RWPE2 (cell line): ENCODE measurements at regions not wholly inside any gene's neighbourhood (a gene's known extent, or its start where the extent isn't known, plus 50 kb on each side); places are given as distances from the start of the nearest gene placed in this dataset.

Source experiments
- ATAC-seq: fragments of 200-7000 bp; cut with Tn5 transposase; 3 replicates; pipeline ENCODE4 v1.9.1; 2021; ENCODE audit warnings: low read depth
- DNase-seq: peaks from one replicate; pipeline ENCODE4 v3.0.0-alpha.2; 2020; ENCODE audit warnings: low spot score
- H3K27ac ChIP-seq: fragments of 450-650 bp; 2 replicates; pipeline ENCODE4 v1.5.1; 2017; ENCODE audit warnings: mild to moderate bottlenecking; ENCODE audit not compliant: poor library complexity, severe bottlenecking
- H3K27me3 ChIP-seq: fragments of 250-450 bp; sonication (Bioruptor Pico); 2 replicates; pipeline ENCODE4 v1.5.1; 2021; ENCODE audit warnings: mild to moderate bottlenecking, moderate library complexity; ENCODE audit not compliant: insufficient read depth, poor library complexity, severe bottlenecking
- H3K36me3 ChIP-seq: fragments of 250-450 bp; sonication (Bioruptor Pico); 2 replicates; pipeline ENCODE4 v1.5.1; 2020; ENCODE audit warnings: low read depth, mild to moderate bottlenecking, moderate library complexity
- H3K4me1 ChIP-seq: fragments of 250-450 bp; sonication (Bioruptor Pico); 2 replicates; pipeline ENCODE4 v1.5.1; 2021; ENCODE audit warnings: mild to moderate bottlenecking, moderate library complexity; ENCODE audit not compliant: insufficient read depth, poor library complexity, severe bottlenecking
- H3K4me3 ChIP-seq: fragments of 250-450 bp; sonication (Bioruptor Pico); 2 replicates; pipeline ENCODE4 v1.5.1; 2021; ENCODE audit warnings: mild to moderate bottlenecking, moderate library complexity; ENCODE audit not compliant: severe bottlenecking
- H3K9me3 ChIP-seq: fragments of 250-450 bp; sonication (Bioruptor Pico); 2 replicates; pipeline ENCODE4 v1.5.1; 2021; ENCODE audit warnings: mild to moderate bottlenecking, moderate library complexity; ENCODE audit not compliant: severe bottlenecking
- CTCF ChIP-seq: fragments of 450-650 bp; IDR thresholded peaks from one replicate; pipeline ENCODE4 v1.5.1; 2017; ENCODE audit warnings: mild to moderate bottlenecking, moderate library complexity; ENCODE audit not compliant: poor library complexity, severe bottlenecking

GRCh38 chr10:57925045-57925444, 342.6 kb downstream of the IPMK start:
- peaks cover 2% of the 10 kb centered on the region for H3K4me1 ChIP-seq
- no peak for ATAC-seq

GRCh38 chr10:57921140-57921539, 346.6 kb downstream of the IPMK start:
- Histone ChIP-seq H3K4me1 (peaks cover 3% of the 10 kb centered on the region), H3K4me3 (no peak overlapping the region), H3K27me3 (no peaks in the 10 kb centered on the region), H3K27ac (no peak overlapping the region), H3K36me3 (no peaks in the 10 kb centered on the region), H3K9me3 (no peaks in the 10 kb centered on the region)
- no peak for TF ChIP-seq CTCF
- no peak for ATAC-seq
- no peak for DNase-seq

More at GRCh38 chr10:57925045-57925444, 342.6 kb downstream of the IPMK start:
- DNase-seq: no peak
- H3K27ac ChIP-seq: no peak overlapping the region
- TF ChIP-seq CTCF: no peak
- no peaks in the 10 kb centered on the region for H3K9me3 ChIP-seq
- no peak overlapping the region for H3K4me3 ChIP-seq
- no peaks in the 10 kb centered on the region for H3K36me3 ChIP-seq
- H3K27me3 ChIP-seq: no peaks in the 10 kb centered on the region

- no peak for DNase-seq
- no peak for TF ChIP-seq CTCF
- peak; percentile 58; the same call in 1 of the 3 replicates for ATAC-seq
These were observed 347.8 kb downstream of the IPMK start for GRCh38 chr10:57919864-57920263.

GRCh38 chr10:57917019-57917418, 350.7 kb downstream of the IPMK start:
- H3K4me1 ChIP-seq: peaks cover 3% of the 10 kb centered on the region
- H3K27me3 ChIP-seq: no peaks in the 10 kb centered on the region
- H3K4me3 ChIP-seq: no peak overlapping the region
- TF ChIP-seq CTCF: no peak
- DNase-seq (no peak), ATAC-seq (no peak)
- H3K9me3 ChIP-seq: no peaks in the 10 kb centered on the region
- H3K36me3 ChIP-seq: no peaks in the 10 kb centered on the region
- H3K27ac ChIP-seq: no peak overlapping the region

More at GRCh38 chr10:57919864-57920263, 347.8 kb downstream of the IPMK start:
- no peak overlapping the region for H3K27ac ChIP-seq
- H3K4me3 ChIP-seq: no peak overlapping the region
- peaks cover 3% of the 10 kb centered on the region for H3K4me1 ChIP-seq
- H3K36me3 ChIP-seq: no peaks in the 10 kb centered on the region
- H3K27me3 ChIP-seq: no peaks in the 10 kb centered on the region
- no peaks in the 10 kb centered on the region for H3K9me3 ChIP-seq

- H3K4me3 ChIP-seq: no peak overlapping the region
- no peaks in the 10 kb centered on the region for H3K27me3 ChIP-seq
- H3K27ac ChIP-seq: no peak overlapping the region
- H3K9me3 ChIP-seq: no peaks in the 10 kb centered on the region
- no peaks in the 10 kb centered on the region for H3K36me3 ChIP-seq
- ATAC-seq (no peak), DNase-seq (no peak)
- H3K4me1 ChIP-seq: no peaks in the 10 kb centered on the region
- no peak for TF ChIP-seq CTCF
These were observed 361.8 kb downstream of the IPMK start for GRCh38 chr10:57905861-57906260.
